IMR-90 (cell line): ENCODE measurements at regions not wholly inside any gene's neighbourhood (a gene's known extent, or its start where the extent isn't known, plus 50 kb on each side); places are given as distances from the start of the nearest gene placed in this dataset.

Experiments used
- ATAC-seq: fragments of 200-7000 bp; cut with Tn5 transposase; 2 replicates; pipeline ENCODE4 v1.9.1; 2020; ENCODE audit warnings: low read depth, mild to moderate bottlenecking, moderate library complexity
- BruUV-seq: library from RNA; stranded (reverse); fragments of 400-500 nt; replicated peaks from 2 replicates; lab custom pipeline; 2021; lab: Mats Ljungman, UMichigan
- CTCF ChIA-PET: fragments of 300-600 bp; formaldehyde crosslinking; extraction: SDS; loops from one replicate; lab custom pipeline; 2021; ENCODE audit warnings: antibody characterized with exemption; lab: Yijun Ruan, JAX
- POLR2A ChIA-PET: fragments of 300-600 bp; sonication (Branson Sonifier 250); formaldehyde crosslinking; loops from one replicate; lab custom pipeline; 2022; ENCODE audit warnings: antibody characterized with exemption; ENCODE audit not compliant: unreplicated experiment; lab: Charles Lee
- DNase-seq: peaks from one replicate; pipeline ENCODE4 v3.0.0; 2013
- H2AFZ ChIP-seq: replicated peaks from 2 replicates; pipeline ENCODE3; 2013; ENCODE audit warnings: low read length, mild to moderate bottlenecking; ENCODE audit not compliant: poor library complexity
- H2AK5ac ChIP-seq: 2 replicates; pipeline ENCODE4 v1.6.1; 2013; ENCODE audit warnings: low read depth, low read length, inconsistent platforms
- H2AK9ac ChIP-seq: replicated peaks from 2 replicates; pipeline ENCODE3; 2013; ENCODE audit warnings: mild to moderate bottlenecking, low read depth, low read length, moderate library complexity; ENCODE audit not compliant: poor library complexity
- H2BK120ac ChIP-seq: 2 replicates; pipeline ENCODE4 v1.6.1; 2013; ENCODE audit warnings: low read depth, low read length, inconsistent platforms
- H2BK15ac ChIP-seq: 3 replicates; pipeline ENCODE4 v1.6.1; 2013; ENCODE audit warnings: low read depth, low read length, inconsistent platforms
- H2BK20ac ChIP-seq: 2 replicates; pipeline ENCODE4 v1.6.1; 2013; ENCODE audit warnings: low read depth, mild to moderate bottlenecking, inconsistent platforms, low read length, moderate library complexity
- H2BK5ac ChIP-seq: 2 replicates; pipeline ENCODE4 v1.6.1; 2013; ENCODE audit warnings: mild to moderate bottlenecking, low read depth, low read length, inconsistent platforms; ENCODE audit not compliant: poor library complexity, severe bottlenecking
- H3K14ac ChIP-seq: replicated peaks from 2 replicates; pipeline ENCODE4 v1.6.1; 2013; ENCODE audit warnings: low read depth, low read length, inconsistent platforms
- H3K18ac ChIP-seq: 2 replicates; pipeline ENCODE4 v1.6.1; 2013; ENCODE audit warnings: low read depth, low read length, control low read depth
- H3K23ac ChIP-seq: 2 replicates; pipeline ENCODE4 v1.6.1; 2013; ENCODE audit warnings: low read depth, low read length, inconsistent platforms
- H3K27ac ChIP-seq: 2 replicates; pipeline ENCODE4 v1.5.1; 2013; ENCODE audit warnings: mild to moderate bottlenecking, control low read depth, low read length; ENCODE audit not compliant: insufficient read depth
- H3K27me3 ChIP-seq: 2 replicates; pipeline ENCODE4 v1.6.1; 2013; ENCODE audit warnings: low read length; ENCODE audit not compliant: control insufficient read depth, insufficient read depth
- H3K36me3 ChIP-seq: 2 replicates; pipeline ENCODE4 v1.6.1; 2013; ENCODE audit warnings: low read length, mixed read lengths; ENCODE audit not compliant: control insufficient read depth, insufficient read depth
- H3K4ac ChIP-seq: 2 replicates; pipeline ENCODE4 v1.6.1; 2013; ENCODE audit warnings: low read depth, low read length, inconsistent platforms
- H3K4me1 ChIP-seq: 2 replicates; pipeline ENCODE4 v1.6.1; 2013; ENCODE audit warnings: low read length, mixed read lengths; ENCODE audit not compliant: control insufficient read depth, insufficient read depth
- H3K4me2 ChIP-seq: 2 replicates; pipeline ENCODE4 v1.6.1; 2013; ENCODE audit warnings: low read depth, mild to moderate bottlenecking, control low read depth, low read length, moderate library complexity
- H3K4me3 ChIP-seq: 2 replicates; pipeline ENCODE4 v1.5.1; 2013; ENCODE audit warnings: low read depth, mild to moderate bottlenecking, control low read depth, low read length, moderate library complexity; ENCODE audit not compliant: insufficient read depth
- H3K56ac ChIP-seq: 2 replicates; pipeline ENCODE4 v1.6.1; 2013; ENCODE audit warnings: low read length, inconsistent platforms; ENCODE audit not compliant: insufficient read depth; ENCODE audit errors: extremely low read depth
- H3K79me1 ChIP-seq, 2 experiments: 2 replicates each; pipeline ENCODE4 v1.6.1; 2013; ENCODE audit warnings: low read length in 2 of 2, inconsistent platforms in 1 of 2, low read depth in 1 of 2
- H3K9ac ChIP-seq: 2 replicates; pipeline ENCODE4 v1.6.1; 2013; ENCODE audit warnings: low read depth, low read length, control low read depth
- H3K9me1 ChIP-seq: 2 replicates; pipeline ENCODE4 v1.6.1; 2013; ENCODE audit warnings: low read length, inconsistent platforms; ENCODE audit not compliant: insufficient read depth
- H3K9me3 ChIP-seq: 2 replicates; pipeline ENCODE4 v1.6.1; 2013; ENCODE audit warnings: low read length; ENCODE audit not compliant: control insufficient read depth, insufficient read depth
- H4K20me1 ChIP-seq: 2 replicates; pipeline ENCODE4 v1.6.1; 2013; ENCODE audit warnings: low read length, inconsistent platforms; ENCODE audit not compliant: insufficient read depth
- H4K5ac ChIP-seq: 2 replicates; pipeline ENCODE4 v1.6.1; 2013; ENCODE audit warnings: mild to moderate bottlenecking, low read depth, low read length, control low read depth
- H4K8ac ChIP-seq, 2 experiments: 2 replicates each; pipeline ENCODE4 v1.6.1; 2013; ENCODE audit warnings: low read depth in 2 of 2, low read length in 2 of 2, control low read depth in 1 of 2, inconsistent platforms in 1 of 2
- H4K91ac ChIP-seq: 2 replicates; pipeline ENCODE4 v1.6.1; 2013; ENCODE audit warnings: low read depth, low read length, inconsistent platforms; ENCODE audit not compliant: insufficient read depth
- FOS ChIP-seq: fragments of 150-350 bp; IDR thresholded peaks from 2 replicates; pipeline ENCODE4 v1.6.1; 2016; ENCODE audit warnings: low read depth, low read length
- MAFK ChIP-seq: IDR thresholded peaks from 2 replicates; pipeline ENCODE4 v1.6.1; 2012; ENCODE audit warnings: low read depth, low read length, improper control_type of control experiment
- MAZ ChIP-seq: IDR thresholded peaks from 2 replicates; pipeline ENCODE4 v1.6.1; 2012; ENCODE audit warnings: low read depth, mild to moderate bottlenecking, low read length, improper control_type of control experiment, moderate library complexity, borderline replicate concordance
- RFX5 ChIP-seq: IDR thresholded peaks from 2 replicates; pipeline ENCODE4 v1.8.0; 2012; ENCODE audit warnings: low read depth, mild to moderate bottlenecking, low read length, moderate library complexity
- SMC3 ChIP-seq: fragments of 150-350 bp; IDR thresholded peaks from 2 replicates; pipeline ENCODE4 v1.6.1; 2016; ENCODE audit warnings: low read depth, mild to moderate bottlenecking, antibody characterized with exemption, low read length, moderate library complexity
- WGBS, 2 experiments: methylation state at CpG; one replicate each; pipeline versions ENCODE4 v1.1.5 to v1.1.7; 2013; ENCODE audit warnings: missing lambda C conversion rate in 2 of 2; ENCODE audit not compliant: insufficient read length in 1 of 2; ENCODE audit errors: extremely low coverage in 2 of 2; 5-methylcytosine and 5-hydroxymethylcytosine counted together
- dilution Hi-C: fragments of 300-500 bp; cut with HindIII; formaldehyde crosslinking; loops from one replicate; pipeline ENCODE4 v1.14.3; 2018; ENCODE audit warnings: low sequenced_read_pairs; ENCODE audit not compliant: unreplicated experiment
- in situ Hi-C: fragments of 300-500 bp; cut with MboI; formaldehyde crosslinking; loops from 3 replicates; pipeline ENCODE4 v1.14.3; 2019; ENCODE audit warnings: low sequenced_read_pairs, inconsistent platforms, mixed read lengths
- intact Hi-C: fragments of 100-400 bp; cut with micrococcal nuclease; formaldehyde crosslinking; loops from 2 replicates; pipeline ENCODE4 v1.10.0; 2022
- TF ChIP-seq, protein P1 (sequence below): fragments of 150-350 bp; IDR thresholded peaks from 2 replicates; pipeline ENCODE4 v1.6.1; 2016; ENCODE audit warnings: low read depth, mild to moderate bottlenecking, low read length, moderate library complexity, borderline replicate concordance

DNA sequence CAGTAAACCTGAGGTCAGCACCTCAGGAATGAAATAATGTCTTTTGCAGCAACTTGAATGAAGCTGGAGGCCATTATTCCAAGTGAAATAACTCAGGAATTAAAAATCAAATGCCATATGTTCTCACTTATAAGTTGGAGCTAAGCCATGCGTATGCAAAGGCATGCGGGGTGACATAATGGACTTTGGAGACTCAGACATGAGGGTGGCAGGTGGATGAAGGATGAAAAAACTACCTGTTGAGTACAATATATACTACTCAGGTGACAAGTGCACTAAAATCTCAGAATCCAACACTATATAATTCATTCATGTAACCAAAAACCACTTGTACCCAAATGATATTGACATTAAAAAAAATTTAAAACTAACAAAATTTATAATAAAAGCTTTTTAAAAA lies 1416.9 kb downstream of the UQCRFS1 start:
- Histone ChIP-seq H4K5ac (no peak overlapping the region), H3K18ac (no peak overlapping the region), H3K36me3 (peaks cover 4% of the 10 kb centered on the region), H3K4ac (no peak overlapping the region), H3K9me3 (no peaks in the 10 kb centered on the region), H3K9ac (no peak overlapping the region), H2BK5ac (no peak overlapping the region), H4K8ac (no peak overlapping the region), H4K20me1 (peaks cover 14% of the 10 kb centered on the region), H3K4me2 (no peak overlapping the region), H3K4me1 (no peaks in the 10 kb centered on the region), H2AK9ac (no peak overlapping the region), H3K4me3 (no peak overlapping the region), H2BK15ac (no peak overlapping the region), H3K56ac (no peak overlapping the region), H3K14ac (no peak overlapping the region), H2AFZ (no peak overlapping the region), H3K79me1 (peaks cover 8 to 34% of the 10 kb centered on the region in 2 experiments; a peak in 3 of 4 replicates), H4K91ac (no peak overlapping the region), H3K27me3 (no peaks in the 10 kb centered on the region), H3K9me1 (peaks cover 3% of the 10 kb centered on the region; the same call in 1 of the 2 replicates), H3K23ac (no peak overlapping the region), H2BK120ac (no peak overlapping the region), H2BK20ac (no peak overlapping the region), H3K27ac (no peak overlapping the region), H2AK5ac (no peak overlapping the region)
- POLR2A ChIA-PET = no interaction called here
- intact Hi-C loops (no loop called here), dilution Hi-C loops (no loop called here), in situ Hi-C loops (no loop called here)
- BruUV-seq = no TSS peak
- DNase-seq (no peak), ATAC-seq (no peak)
- TF ChIP-seq, protein P1, sequence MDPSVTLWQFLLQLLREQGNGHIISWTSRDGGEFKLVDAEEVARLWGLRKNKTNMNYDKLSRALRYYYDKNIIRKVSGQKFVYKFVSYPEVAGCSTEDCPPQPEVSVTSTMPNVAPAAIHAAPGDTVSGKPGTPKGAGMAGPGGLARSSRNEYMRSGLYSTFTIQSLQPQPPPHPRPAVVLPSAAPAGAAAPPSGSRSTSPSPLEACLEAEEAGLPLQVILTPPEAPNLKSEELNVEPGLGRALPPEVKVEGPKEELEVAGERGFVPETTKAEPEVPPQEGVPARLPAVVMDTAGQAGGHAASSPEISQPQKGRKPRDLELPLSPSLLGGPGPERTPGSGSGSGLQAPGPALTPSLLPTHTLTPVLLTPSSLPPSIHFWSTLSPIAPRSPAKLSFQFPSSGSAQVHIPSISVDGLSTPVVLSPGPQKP = no peak
- TF ChIP-seq FOS = no peak
- no peak for TF ChIP-seq SMC3
- TF ChIP-seq MAZ = no peak
- TF ChIP-seq MAFK = no peak
- no peak for TF ChIP-seq RFX5
- CTCF ChIA-PET = interaction anchor here (0.6 kb wide), 1 partner anchor 64 kb away, joined by 3 read pairs; no protein-coding TSS in a partner anchor
- WGBS, 2 experiments = no CpG with 5 or more reads among the region's 2 CpGs
